GM19468 (cell line): ENCODE measurements at regions not wholly inside any gene's neighbourhood (a gene's known extent, or its start where the extent isn't known, plus 50 kb on each side); places are given as distances from the start of the nearest gene placed in this dataset.

Experiments used
- ATAC-seq: cut with Tn5 transposase; IDR thresholded peaks from one replicate; pipeline ENCODE4 v1.9.1; 2021; ENCODE audit warnings: mild to moderate bottlenecking, moderate library complexity, moderate number of reproducible peaks; ENCODE audit not compliant: unreplicated experiment; ENCODE audit errors: extremely low read depth

GRCh38 chr1:170309389-170310013, 163.7 kb downstream of the NTMT2 start:
- ATAC-seq: no peak

GRCh38 chr1:170310014-170310405, 164.3 kb downstream of the NTMT2 start:
- ATAC-seq: no peak

GRCh38 chr1:170310951-170311350, 165.2 kb downstream of the NTMT2 start:
- ATAC-seq: no peak

GRCh38 chr1:170313306-170313705, 167.5 kb downstream of the NTMT2 start:
- ATAC-seq: no peak

GRCh38 chr1:170316270-170316669, 170.5 kb downstream of the NTMT2 start:
- no peak for ATAC-seq

GRCh38 chr1:170318141-170318540, 172.4 kb downstream of the NTMT2 start:
- no peak for ATAC-seq

GRCh38 chr1:170318736-170319135, 173.0 kb downstream of the NTMT2 start:
- no peak for ATAC-seq

GRCh38 chr1:170321113-170321512, 175.4 kb downstream of the NTMT2 start:
- no peak for ATAC-seq

- no peak for ATAC-seq
Observed at GRCh38 chr1:170326186-170326585, 180.4 kb downstream of the NTMT2 start.

GRCh38 chr1:170332801-170333200, 187.0 kb downstream of the NTMT2 start:
- ATAC-seq: no peak

- ATAC-seq: no peak
Observed at GRCh38 chr1:170337413-170337994, 191.7 kb downstream of the NTMT2 start.

- ATAC-seq: no peak
Observed at GRCh38 chr1:170339534-170339933, 192.4 kb upstream of the GORAB start.

GRCh38 chr1:170340308-170340707, 191.7 kb upstream of the GORAB start:
- ATAC-seq: no peak

GRCh38 chr1:170351366-170351946, 180.5 kb upstream of the GORAB start:
- no peak for ATAC-seq

GRCh38 chr1:170354246-170354645, 177.7 kb upstream of the GORAB start:
- ATAC-seq: no peak

- no peak for ATAC-seq
Observed at GRCh38 chr1:170354690-170355089, 177.3 kb upstream of the GORAB start.

GRCh38 chr1:170355267-170355801, 176.6 kb upstream of the GORAB start:
- no peak for ATAC-seq

- ATAC-seq: no peak
Observed at GRCh38 chr1:170356585-170356984, 175.4 kb upstream of the GORAB start.

GRCh38 chr1:170357750-170358149, 174.2 kb upstream of the GORAB start:
- ATAC-seq: no peak

GRCh38 chr1:170360601-170361000, 171.4 kb upstream of the GORAB start:
- ATAC-seq: no peak

GRCh38 chr1:170365331-170365730, 166.6 kb upstream of the GORAB start:
- no peak for ATAC-seq

GRCh38 chr1:170366980-170367379, 165.0 kb upstream of the GORAB start:
- ATAC-seq: no peak
